HG02943 (cell line): ENCODE measurements at regions not wholly inside any gene's neighbourhood (a gene's known extent, or its start where the extent isn't known, plus 50 kb on each side); places are given as distances from the start of the nearest gene placed in this dataset.

Source experiments
- ATAC-seq: cut with Tn5 transposase; IDR thresholded peaks from one replicate; pipeline ENCODE4 v1.9.1; 2021; ENCODE audit warnings: mild to moderate bottlenecking, low read depth, moderate library complexity; ENCODE audit not compliant: unreplicated experiment

GRCh38 chr10:78961760-78962159, 107.0 kb upstream of the ZMIZ1 start:
- no peak for ATAC-seq

- ATAC-seq, result no peak
These were observed 105.4 kb upstream of the ZMIZ1 start for GRCh38 chr10:78963074-78964034.

DNA sequence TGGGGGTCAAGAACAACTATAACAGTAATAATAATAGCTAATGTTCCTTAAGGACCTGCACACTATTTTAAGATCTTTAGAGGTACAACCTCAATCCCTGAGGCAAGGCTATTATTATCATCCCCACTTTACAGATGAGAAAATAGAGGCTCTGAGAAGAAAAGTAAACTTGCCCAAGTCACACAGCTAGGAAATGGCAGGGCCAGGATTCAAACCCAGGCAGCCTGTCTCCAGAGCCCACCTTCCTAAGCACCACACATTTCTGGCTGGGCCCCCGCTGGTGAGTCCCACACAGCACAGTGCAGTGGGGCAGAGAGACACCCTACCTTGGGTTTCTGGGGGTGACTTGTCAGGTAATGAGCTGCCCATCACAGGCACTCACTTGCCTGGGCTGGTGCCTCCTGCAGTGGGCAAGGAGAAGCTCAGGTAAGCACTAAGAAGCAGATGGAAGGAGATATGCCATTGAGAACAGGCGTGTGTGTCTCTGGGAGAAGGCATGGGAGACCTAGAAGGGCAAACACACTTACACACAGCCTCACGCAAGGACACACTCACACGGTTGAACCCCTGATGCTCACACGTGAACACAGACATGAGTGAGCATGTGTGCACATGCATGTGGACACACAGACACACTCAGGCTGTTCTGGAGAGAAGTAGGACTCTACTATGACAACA, 104.4 kb upstream of the ZMIZ1 start:
- ATAC-seq, result no peak

DNA sequence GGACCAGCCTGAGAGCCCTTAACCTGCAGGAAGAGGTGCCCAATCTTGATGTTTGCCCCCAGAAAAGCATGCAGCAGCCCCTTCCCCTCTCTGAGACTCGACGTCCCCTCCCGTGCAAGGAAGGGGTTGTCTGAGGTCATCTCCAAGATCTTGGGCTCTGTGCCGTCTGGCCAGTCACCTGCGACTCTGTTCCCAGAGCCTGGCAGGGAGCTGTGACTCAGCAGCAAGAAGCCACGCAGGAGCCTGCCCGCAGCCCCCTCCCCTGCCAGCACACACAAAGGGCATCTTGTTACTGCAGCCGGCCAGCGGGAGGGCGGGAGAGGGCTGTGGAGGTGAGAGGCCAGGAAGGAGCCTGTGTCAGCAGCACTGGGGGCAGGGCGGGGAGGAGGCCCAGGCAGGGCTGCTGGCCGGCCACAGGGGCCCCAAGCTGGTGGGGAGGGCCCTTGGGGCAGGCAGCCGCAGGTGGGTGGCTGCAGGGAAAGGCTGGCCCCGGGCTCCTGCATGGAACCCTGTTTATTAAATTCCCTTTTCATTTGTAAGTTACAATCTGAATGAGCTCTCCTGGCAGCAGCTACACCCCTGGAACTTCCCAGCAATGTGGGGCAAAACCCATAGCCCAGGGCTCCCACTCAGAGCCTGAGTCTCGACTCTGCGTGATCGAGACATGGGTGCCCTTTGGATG, 103.7 kb upstream of the ZMIZ1 start:
- ATAC-seq, result no peak

DNA sequence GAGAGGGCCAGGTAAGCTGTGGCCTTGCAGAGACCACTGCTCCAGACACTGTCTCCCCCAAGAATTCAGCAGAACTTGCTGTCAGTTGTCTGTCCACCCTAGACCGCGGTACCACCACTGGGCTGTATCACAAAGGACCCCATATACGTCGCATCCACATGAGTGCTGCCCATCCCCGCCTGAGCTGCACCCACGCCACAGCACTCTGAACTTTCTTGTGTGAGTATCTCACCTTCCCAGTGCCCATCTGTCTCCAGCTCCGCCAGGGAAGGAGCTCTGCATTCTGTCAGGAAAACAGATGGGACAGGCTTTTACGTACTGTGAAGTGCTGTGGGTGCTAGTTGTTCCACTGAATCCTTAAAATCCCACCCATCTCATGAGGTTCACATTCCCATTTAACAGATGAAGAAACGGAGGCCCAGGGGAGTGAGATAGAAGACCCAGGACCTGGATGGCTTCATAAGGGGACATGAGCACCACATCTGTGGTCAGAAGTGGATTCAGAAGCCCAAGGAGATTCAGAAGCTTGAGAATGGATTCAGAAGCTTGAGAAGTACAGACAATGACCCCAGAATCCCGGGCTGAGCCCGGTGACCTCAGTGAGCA, 102.5 kb upstream of the ZMIZ1 start:
- no peak for ATAC-seq

GRCh38 chr10:78966844-78967488, 101.8 kb upstream of the ZMIZ1 start:
- no peak for ATAC-seq

DNA sequence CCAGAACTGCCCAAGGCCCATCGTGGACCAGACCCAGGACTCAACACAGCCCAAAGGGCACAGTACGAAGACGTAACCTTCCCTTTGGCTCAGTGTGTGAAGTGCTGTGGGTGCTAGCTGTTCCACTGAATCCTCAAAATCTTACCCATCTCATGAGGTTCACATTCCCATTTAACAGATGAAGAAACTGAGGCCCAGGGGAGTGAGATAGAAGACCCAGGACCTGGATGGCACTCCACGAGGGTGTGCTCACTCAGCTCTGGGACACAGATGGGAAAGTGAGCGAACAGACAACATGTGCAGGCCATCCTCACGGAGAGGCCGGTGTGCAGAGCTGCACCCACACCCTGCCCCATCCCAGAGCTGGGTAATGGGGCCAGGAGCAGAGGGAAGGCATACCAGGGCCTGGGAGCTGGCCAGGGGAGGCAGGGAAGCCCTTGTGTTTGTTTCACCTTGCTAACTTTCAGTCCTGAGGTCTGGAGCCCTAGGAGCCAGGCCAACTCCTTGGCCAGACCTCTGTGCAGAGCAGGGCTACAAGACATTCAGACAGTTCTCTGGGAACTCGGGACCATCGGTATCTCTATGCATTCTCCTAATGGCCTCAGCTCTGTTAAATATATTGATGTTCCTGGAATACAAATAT, 100.3 kb upstream of the ZMIZ1 start:
- no peak for ATAC-seq

GRCh38 chr10:78968943-78969342, 99.8 kb upstream of the ZMIZ1 start:
- ATAC-seq, result no peak

DNA sequence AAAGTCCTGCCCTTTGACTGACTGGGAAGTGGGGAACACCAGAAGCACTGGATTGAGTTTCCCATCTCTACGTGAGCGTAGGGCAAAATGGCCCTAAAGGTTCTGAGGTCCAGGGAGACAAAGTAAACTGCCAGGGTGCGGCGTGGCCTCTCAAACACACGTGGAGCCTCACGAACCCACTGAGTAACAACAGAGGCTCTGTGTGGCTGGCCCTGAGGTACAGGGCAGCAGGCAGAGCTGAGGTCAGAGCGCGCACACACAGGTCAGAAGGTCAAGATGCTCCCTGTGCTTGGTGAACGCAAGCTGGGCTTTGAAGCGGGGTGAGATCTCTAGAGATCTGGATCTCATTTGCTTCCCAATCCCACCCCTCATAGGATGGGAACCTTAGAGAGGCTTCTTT, 99.0 kb upstream of the ZMIZ1 start:
- no peak for ATAC-seq

GRCh38 chr10:78970261-78970660, 98.5 kb upstream of the ZMIZ1 start:
- no peak for ATAC-seq

- no peak for ATAC-seq
These were observed 97.6 kb upstream of the ZMIZ1 start for GRCh38 chr10:78971094-78971682.

DNA sequence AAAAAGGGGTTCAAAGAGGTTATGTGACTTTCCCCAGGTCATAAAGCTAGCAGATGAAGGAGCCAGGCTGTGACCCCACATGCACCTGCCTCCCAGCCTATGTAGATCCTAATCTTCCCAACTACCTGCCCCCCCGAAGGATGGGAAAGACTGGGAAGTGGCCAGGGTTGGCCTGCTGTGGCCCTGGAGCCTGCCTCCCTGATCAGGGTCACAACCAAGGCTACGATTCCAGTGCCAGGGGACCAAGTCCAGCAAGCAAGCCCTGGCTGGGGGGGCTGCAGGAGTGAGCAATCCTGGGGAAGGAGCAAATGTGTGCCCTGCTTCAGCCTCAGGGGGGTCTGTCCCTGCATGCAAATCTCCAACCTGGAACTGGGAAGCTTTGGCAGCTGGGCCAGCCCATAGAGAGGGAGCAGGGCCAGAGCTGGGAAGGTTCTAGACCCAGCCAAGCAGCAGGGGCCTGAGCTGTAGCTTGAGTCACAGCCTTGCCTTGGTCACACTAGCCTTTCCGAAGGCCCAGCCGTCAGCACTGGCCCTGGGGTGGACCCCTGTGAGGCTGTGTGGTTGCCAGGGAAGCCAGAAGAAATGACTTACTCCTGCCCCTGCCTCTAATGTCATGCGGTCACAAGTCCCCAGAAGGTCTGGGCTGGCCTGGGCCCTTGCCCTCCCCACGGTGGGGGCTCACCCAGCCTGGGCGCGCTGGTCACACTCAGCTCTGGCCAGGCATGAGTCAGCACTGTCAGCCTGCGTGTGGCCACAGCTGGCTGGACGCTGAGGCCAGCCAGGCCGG, 96.4 kb upstream of the ZMIZ1 start:
- ATAC-seq, result no peak

- peak; percentile 85 for ATAC-seq
These were observed 95.5 kb upstream of the ZMIZ1 start for GRCh38 chr10:78972947-78973900.

GRCh38 chr10:78973901-78974616, 94.7 kb upstream of the ZMIZ1 start:
- ATAC-seq, result peak; percentile 50

DNA sequence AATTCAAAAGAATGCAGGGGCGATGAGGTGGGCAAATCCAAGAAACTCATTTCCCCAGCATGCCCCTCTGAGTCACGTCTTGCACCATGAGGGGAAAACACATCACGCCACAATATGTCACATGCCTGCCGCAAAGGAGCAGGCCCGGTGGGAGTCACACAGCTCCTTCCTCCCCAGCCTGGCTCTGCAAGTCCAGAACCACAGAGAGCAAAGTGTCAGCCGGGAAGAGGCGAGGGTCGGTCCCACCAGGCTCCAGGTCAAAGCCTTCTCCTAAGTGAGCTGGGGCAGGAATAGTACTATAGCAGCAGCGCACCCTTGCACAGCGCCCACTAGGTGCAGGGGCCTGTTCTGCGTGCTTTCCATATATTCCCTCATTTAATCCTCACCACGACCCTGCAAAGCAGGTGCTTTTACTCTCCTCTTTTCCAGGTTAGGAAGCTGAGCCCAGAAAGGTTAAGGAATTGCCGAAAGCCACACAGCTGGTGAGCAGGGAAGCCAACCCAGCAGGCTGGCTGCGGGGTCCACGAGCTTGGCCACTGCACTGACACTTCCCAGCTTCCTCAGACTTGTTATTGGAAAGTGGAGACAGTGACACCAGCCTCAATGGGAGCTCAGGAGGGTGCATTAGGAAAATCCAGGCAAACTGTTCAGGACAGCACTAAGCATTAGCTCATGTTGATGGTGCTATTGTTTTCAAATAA, 94.0 kb upstream of the ZMIZ1 start:
- no peak for ATAC-seq

DNA sequence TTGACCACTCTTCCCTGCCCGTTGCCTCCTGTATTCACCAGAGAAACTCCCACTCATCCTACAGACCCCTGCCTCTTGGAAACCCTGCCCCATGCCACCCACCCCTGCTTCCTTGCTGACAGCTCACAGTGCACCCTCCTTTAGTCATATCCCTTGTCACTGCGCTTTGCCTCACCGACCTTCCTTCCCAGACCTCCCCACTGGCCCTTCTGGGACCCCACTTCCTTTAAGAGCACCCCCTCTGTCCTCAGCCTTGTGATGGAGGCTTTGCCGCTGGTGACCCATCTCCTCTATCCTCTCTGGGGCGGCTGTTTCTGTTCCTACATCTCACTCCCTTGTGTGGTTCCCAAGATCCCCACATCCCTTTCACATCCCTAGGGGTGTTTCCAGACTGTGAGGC, 92.8 kb upstream of the ZMIZ1 start:
- ATAC-seq, result no peak
